GM11168 (cell line): ENCODE measurements at regions not wholly inside any gene's neighbourhood (a gene's known extent, or its start where the extent isn't known, plus 50 kb on each side); places are given as distances from the start of the nearest gene placed in this dataset.

Experiments
- in situ Hi-C: fragments of 300-500 bp; cut with MboI; formaldehyde crosslinking; loops from one replicate; pipeline ENCODE4 v1.12.0; 2022; ENCODE audit warnings: low sequenced_read_pairs; ENCODE audit not compliant: unreplicated experiment

DNA sequence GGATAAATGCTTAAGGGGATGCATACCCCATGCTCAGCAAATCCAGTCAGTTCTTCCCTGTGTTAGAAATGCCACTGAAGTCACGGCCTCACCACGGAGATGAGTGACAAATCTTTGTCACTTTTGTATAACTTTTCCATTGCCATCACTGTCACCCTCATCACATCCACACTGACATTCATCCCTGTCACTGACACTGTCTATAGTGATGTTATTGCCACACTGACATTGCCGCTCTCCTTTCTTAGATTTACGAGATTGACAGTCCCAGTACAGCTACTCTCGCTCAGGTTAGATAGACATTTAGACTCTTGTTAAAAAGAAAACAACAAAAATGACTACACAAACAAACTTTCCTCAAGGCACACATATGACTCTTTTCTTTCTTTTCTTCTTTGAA lies 910.7 kb upstream of the CNTN5 start:
- in situ Hi-C loops: no loop called here

DNA sequence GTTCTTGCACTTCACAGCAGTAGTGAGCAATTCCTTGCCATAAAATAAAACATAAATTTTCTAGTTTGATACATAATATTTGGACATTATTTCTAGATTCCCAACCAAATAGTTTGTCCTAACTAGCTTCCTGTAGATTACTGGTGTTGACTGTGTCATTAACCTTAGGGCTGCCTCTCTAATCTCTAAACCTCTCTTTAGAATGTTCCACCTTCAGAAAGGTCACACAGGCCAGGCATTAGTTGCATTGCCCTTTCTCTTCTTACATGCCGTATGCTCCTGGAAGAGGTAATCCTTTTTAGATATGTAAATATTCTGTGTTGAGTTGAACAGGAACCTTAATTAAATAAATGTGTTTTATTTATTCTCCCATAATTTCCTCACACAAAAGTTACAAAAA lies 904.9 kb upstream of the CNTN5 start:
- in situ Hi-C loops: no loop called here

DNA sequence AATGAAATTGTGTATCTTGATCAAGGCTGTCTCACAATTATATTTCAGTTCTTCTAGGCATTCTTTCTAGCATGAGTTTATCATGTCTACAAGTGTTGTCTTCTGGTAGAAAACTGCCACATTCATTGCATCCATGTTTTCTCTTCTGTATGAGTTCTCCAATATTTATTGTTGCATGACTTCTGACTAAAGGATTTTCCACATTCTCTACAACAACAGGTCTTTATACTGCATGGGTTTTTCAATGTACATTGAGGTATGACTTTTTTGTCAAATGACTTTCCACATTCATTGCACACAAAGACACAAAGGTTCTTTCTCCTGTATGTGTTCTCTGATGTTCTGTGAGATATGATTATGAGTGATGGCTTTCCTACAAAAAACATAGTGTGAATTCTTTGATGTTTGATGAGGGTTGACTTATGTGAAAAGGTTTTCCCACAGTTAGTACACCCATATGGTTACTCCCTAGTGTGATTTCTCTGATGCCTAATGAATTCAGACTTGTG lies 890.6 kb upstream of the CNTN5 start:
- in situ Hi-C loops: no loop called here

DNA sequence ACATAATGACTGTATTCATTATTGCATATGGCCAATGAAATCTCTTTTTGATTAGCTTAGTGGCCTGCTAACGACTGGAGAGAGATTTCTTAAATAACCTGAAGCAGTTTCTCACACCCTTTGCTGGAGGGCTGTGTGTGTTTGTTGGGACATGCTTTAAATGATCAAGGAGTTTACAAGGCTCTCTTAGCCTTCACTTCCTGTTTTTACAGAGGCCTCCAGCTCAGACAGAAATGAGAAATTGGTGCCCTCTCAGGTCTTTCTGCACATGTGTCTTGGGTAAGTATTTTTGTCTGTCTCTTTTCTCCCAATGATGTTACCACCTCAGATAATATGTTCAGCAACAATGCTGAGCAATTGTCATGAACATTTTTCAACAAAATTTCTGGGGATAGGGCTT lies 884.4 kb upstream of the CNTN5 start:
- in situ Hi-C loops: no loop called here

DNA sequence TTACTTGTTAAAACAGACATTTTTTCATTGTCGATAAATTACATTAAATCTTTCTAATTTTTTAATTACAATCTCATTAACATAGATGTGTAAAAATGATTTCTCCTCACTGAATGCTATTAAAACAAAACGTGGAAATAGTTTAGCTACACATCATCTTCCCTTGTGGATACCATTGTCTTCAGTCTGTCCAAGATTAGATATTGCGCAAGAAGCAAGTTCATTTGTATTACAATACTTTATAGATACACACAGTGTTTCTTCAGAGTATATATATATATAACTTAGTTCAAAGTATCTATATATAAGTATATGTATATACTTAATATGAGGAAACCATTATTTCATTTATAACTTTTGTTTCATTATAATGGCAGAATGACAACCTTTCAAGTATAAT lies 883.3 kb upstream of the CNTN5 start:
- in situ Hi-C loops: no loop called here

DNA sequence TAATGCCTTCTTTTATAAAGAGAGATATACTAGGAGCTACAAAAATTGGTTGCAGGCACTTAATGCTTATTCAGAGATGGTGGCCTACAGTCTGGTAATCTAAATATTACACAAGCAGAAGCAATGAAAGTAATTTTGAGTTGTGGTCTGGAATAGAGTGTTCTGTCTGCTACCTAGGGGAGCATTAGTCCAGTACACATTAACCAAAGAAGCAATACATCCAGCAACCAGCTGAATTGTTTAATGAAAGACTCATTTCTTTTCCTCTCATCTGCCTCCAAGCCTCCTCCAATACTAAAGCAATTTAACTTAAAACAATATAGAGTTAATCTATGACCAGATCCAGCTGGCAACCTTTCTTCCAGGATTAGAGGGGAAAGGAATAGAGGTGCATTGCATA lies 877.1 kb upstream of the CNTN5 start:
- in situ Hi-C loops: no loop called here

DNA sequence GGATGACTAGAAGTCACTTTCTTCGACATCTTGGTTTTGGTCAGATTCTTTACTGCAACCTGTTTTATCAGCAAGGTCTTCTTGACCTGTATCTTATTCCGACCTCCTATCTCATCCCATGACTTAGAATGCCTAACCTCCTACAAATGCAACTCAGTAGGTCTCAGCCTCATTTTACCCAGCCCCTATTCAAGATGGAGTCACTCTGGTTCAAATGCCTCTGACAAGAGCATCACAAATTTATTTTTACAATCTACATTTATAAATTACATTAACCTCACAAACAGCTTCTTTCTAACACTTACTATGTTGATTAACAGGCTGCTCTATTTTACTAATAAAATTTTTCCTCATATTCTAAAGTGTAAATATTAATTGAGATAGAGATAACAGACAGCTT lies 867.0 kb upstream of the CNTN5 start:
- in situ Hi-C loops: no loop called here

DNA sequence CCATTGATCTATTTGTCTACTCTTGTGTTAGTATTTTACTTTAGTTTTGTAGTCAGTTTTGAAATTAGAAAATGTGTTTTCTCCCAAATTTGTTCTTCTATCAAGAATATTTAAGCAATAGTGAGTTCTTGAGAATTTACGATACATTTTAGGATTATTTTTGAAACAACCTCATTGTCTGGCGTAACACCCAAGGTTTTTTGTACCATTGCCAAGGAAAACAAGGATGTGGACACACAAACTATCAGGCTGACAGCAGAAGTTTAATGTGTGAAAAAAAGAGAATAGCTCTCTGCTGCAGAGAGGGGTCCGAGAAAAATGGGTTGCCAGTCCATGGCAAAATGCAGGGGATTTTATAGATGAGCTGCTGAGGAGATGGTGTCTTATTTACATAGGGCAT lies 865.1 kb upstream of the CNTN5 start:
- in situ Hi-C loops: no loop called here

DNA sequence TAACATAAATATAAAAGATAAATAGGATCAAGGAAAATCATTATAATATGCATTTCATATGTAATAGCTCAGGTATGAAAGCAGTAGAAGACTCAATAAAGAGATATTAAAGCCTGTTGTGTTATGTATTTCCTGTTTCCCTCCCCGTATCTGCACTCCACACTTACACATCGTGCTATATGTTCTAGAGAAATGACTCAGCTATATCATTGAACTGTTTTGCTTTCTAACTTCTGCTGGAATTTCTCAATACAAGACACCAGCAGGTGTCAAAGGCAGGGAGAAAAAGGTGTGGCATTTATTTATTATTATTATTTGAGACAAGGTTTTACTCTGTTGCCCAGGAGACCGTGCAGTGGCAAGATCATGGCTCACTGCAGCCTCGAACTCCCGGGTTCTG lies 842.8 kb upstream of the CNTN5 start:
- in situ Hi-C loops: no loop called here

DNA sequence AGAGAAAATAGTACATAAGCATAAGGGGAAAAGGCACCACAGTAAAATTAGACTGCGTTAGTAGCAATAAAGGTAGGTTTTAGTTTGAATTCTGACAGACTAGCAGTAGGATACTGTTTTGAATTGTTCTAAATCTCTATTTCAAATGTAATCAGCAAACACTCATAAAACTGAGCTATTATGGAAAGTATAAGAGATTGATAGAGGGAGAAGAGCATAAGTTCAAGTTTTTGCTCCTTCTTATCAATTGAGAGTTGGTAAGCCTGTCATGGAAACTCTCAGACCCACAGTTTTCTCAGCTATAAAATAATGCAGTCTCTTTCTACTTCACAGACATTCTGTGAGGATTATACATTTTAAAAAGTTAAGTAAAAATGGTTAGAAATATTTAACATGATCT lies 840.2 kb upstream of the CNTN5 start:
- in situ Hi-C loops: no loop called here

DNA sequence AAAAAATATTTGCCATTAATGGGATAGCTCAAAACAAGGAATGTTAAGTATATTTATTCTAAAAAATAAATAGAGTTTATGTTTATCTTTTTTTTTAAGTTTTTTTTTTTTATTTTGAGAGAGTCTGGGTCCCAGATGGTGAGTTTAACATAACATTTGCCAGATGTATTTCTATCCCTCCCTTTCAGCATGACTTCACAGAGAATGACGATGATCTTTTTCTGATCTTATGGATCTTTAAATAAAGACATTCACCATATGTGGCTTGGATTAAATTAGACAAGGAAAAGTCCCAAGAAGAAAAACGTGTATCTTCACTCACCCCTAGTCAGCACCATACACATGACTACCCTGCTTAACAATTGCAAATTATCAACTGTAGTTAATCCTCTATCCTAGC lies 839.8 kb upstream of the CNTN5 start:
- in situ Hi-C loops: no loop called here

DNA sequence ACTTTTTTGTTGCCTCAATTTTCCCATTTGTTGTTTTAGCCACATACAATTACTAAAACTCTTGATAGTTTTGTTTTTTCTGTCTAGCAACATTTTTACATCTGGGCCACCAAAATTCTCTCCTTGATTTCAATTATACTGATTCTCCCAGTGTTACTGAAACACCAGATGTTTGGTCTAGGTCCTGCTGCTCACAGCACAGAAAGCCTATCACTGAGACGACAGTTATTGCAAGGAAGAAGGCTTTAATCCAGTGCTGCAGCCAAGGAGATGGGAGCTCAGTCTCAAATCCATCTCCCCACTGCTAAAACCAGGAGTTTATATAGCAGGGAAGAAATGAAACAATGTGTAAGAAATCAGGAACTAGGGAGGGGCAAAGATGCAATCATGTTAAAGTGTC lies 837.7 kb upstream of the CNTN5 start:
- in situ Hi-C loops: no loop called here

DNA sequence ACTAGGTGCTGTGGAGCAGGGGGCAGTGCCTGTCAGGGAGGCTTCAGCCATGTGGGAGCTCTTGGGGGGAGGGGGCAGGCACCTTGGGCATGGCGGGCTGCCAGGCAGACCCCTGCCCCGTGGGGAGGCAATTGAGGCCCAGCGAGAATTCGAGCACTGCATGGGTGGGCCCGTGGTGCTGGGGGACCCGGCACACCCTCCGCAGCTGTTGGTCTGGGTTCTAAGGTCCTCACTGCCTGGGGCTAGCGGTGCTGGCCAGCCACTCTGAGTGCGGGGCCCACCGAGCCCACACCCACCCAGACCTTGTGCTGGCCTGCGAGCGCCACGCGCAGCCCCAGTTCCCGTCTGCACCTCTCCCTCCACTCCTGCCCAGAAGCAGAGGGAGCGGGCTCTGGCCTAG lies 835.5 kb upstream of the CNTN5 start:
- in situ Hi-C loops: no loop called here

DNA sequence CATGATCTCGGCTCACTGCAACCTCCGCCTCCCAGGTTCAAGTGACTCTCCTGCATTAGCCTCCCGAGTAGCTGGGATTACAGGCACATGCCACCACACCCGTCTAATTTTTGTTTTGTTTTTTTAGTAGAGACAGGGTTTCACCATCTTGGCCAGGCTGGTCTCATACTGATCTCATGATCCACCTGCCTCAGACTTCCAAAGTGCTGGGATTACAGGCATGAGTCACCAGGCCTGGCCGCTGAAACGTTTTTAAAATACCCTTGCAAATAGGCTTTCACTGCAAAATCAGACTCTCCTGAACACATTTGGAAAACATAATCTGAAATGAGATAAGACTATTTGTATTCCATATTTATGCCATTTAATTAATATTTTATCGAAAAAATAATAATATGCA lies 826.1 kb upstream of the CNTN5 start:
- in situ Hi-C loops: no loop called here

DNA sequence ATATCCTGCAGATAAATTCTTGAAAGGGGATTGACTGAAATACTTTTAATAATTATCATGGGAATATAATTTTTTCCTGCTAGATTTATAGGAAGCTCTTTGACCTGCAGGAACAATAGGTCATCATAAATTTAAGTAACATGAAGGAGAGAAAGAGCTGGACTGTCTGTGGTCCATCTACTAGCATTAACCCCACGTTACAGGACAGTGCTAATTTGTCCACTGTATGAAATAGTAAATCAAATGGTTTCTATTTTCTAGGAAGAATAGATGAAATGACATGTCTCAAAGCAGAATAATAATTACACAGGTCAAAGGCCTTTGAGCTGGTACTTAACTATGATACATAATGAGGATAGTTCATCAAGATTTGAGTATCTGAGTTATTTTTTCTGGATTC lies 825.4 kb upstream of the CNTN5 start:
- in situ Hi-C loops: no loop called here

DNA sequence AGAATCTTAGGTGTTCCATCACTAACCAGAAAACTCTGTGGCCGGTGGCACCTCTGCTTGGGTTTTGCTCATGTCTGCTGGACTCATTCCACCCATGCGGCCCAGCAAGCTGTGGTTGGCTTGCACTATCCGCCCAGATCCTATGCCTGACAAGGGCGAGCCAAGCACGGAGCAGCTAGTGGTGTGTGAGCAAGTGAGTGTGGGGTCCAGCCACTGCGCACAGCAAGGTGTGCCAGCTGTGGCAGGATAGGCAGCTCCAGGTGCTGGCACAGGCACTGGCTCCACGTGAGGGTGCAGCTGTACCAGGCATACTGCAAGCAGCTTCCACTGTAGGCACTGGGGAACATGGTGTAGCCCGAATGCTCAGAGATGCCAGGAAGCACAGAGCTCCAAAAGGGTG lies 813.7 kb upstream of the CNTN5 start:
- in situ Hi-C loops: no loop called here

DNA sequence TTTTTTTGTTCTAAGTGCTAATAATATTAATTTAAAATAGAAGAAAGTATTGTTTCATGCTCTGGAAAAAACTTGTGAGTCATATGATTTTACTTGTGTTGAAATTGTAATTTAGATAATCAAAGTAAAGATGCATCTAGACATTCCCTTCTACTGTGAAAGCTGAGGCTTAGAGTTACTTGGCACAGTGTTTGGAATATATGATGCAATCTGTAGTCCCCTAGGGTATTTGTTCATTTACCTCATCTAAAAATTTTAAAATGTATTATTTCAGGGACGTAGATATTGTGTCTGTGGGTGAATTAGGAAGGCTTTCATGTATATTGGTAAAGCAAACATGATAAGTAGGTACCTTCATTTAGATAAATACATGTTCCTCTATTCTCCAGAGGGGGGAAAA lies 793.5 kb upstream of the CNTN5 start:
- in situ Hi-C loops: no loop called here

DNA sequence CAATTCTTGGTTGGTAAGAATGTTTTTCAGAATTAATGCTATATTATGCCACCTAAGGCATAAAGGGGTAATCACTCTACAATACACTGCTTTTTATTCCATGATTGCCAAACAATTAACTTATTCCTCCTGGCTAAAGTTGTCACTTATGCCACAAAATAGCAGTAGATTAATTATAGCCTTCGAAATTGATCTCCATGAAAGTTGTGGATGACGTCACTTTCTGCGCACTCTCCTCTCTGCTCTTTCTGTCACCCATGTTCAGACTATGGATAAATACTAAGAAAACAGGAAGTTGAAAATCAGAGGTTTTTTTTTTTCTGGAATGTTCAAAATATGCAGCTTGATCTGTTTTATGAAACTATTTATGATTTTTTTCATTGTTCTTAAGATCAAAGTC lies 790.1 kb upstream of the CNTN5 start:
- in situ Hi-C loops: no loop called here

DNA sequence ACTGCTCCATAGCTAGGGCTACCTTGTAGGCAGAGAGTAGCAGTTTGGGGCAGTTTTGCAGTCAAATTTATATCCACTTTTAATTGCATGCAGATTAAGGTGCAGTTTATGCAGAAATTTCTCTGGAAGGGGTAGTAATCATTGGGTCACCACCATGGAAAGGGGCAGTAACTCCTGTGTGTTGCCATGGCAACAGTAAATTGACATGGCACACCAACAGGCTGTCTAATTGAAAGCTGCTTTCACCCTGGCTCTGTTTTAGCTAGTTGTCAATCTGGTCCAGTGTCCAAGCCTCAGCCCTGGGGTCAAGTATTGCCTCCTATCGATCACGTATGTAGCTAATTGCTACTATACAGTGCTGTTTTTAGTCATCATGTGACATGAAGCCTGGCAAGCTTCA lies 786.1 kb upstream of the CNTN5 start:
- in situ Hi-C loops: no loop called here

DNA sequence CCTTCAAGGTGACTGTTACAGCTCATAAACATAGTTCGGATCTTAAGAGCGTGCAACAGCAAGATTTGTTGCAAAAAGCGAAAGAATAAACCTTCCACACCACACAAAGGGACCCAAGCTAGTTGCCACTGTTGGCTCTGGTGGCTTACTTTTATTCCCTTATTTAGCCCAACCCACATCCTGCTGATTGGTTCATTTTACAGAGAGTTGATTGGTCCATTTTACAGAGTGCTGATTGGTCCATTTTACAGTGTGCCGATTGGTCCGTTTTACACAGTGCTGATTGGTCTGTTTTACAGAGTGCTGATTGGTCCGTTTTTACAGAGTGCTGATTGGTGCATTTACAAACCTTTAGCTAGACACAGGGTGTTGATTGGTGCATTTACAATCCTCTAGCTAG lies 776.9 kb upstream of the CNTN5 start:
- in situ Hi-C loops: no loop called here

DNA sequence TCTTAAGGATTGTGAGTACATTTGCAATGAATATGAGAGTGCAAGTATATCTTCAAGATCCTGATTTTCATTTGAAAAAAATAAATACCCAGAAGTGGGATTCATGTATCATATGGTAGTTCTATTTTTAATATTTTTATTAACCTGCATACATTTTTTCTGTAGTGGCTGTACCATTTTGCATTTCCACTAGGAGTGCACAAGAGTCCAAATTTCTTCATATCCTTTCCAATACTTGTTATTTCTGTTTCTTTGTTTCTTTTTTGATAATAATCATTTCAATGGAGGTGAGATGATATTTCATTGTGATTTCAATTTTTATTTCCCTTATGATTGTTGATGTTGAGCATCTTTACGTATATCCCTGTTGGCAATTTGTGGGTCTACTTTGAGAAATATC lies 759.8 kb upstream of the CNTN5 start:
- in situ Hi-C loops: no loop called here

DNA sequence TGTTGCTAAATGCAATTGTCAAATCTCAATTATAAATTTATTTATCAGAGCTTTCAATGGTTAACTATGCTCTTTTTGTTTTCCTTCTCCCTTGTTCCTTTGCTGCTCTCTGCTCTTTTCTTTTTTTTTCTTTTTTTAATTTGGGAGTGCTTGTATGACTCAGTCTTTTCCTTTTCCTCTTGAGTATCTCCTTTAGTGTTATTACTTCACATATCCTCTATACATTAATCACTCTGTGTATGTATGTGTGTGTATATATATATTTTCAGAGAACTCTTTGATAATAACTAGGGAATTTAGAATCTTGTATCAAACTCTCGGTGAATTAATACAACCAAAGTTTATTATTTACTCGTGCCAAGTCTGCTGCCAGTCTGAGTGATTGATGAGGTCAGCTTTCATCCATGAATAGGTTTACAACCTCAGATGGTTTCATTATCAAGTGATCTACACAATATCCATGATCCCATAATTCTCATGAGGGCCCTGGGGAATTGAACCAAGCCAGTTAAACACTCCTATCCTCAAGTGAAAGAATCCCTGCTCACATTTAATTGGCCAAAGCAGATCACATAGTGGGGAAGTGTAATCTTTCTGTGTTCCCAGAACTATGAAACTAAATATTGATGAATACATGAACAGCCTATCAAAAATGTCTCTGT lies 743.4 kb upstream of the CNTN5 start:
- in situ Hi-C loops: no loop called here
